Right atrium auricular region (tissue), 2 donors: ENCODE measurements at regions not wholly inside any gene's neighbourhood (a gene's known extent, or its start where the extent isn't known, plus 50 kb on each side); places are given as distances from the start of the nearest gene placed in this dataset.

Source experiments
- DNase-seq: peaks from one replicate; pipeline ENCODE4 v3.0.0-alpha.2; 2019; ENCODE audit warnings: low spot score
- H3K27ac ChIP-seq, 2 donors: fragments of 200-600 bp; sonication (generic); 1 replicate in 1 of 2; 2 replicates in 1 of 2; pipeline ENCODE4 v1.5.1; 2016 to 2019
- H3K27me3 ChIP-seq, 2 donors: fragments of 200-600 bp; sonication (generic); one replicate each; pipeline versions ENCODE4 v1.5.1 to v1.6.0; 2017 to 2019
- H3K36me3 ChIP-seq: fragments of 200-600 bp; sonication (generic); one replicate; pipeline ENCODE4 v1.5.1; 2016
- H3K4me1 ChIP-seq, 2 donors: fragments of 200-600 bp; sonication (generic); one replicate each; pipeline versions ENCODE4 v1.5.1 to v1.6.0; 2017 to 2019
- H3K4me3 ChIP-seq, 2 donors: fragments of 200-600 bp; sonication (generic); 1 replicate in 1 of 2; 2 replicates in 1 of 2; pipeline ENCODE4 v1.5.1; 2017 to 2019; ENCODE audit warnings: mild to moderate bottlenecking in 1 of 2, moderate library complexity in 1 of 2
- H3K9me3 ChIP-seq, 2 donors: fragments of 200-600 bp; sonication (generic); one replicate each; pipeline ENCODE4 v1.5.1; 2019
- CTCF ChIP-seq, 2 donors: fragments of 200-600 bp; sonication (generic); IDR thresholded peaks; one replicate each; pipeline ENCODE4 v1.5.1; 2019; ENCODE audit warnings: antibody characterized with exemption in 2 of 2

- TF ChIP-seq CTCF (IDR thresholded peaks at IDR 0.05): no peak
- Histone ChIP-seq H3K4me3 (no peak overlapping the region), H3K27ac (no peak overlapping the region), H3K27me3 (no peaks in the 10 kb centered on the region), H3K4me1 (no peaks in the 10 kb centered on the region), H3K36me3 (no peaks in the 10 kb centered on the region), H3K9me3 (no peaks in the 10 kb centered on the region)
- no peak for DNase-seq
Observed at GRCh38 chr9:27768781-27769180, 195.5 kb upstream of the C9orf72 start.

- DNase-seq: no peak
- Histone ChIP-seq H3K9me3 (no peaks in the 10 kb centered on the region), H3K4me1 (no peaks in the 10 kb centered on the region), H3K27ac (no peak overlapping the region), H3K4me3 (no peak overlapping the region), H3K27me3 (no peaks in the 10 kb centered on the region), H3K36me3 (no peaks in the 10 kb centered on the region)
- no peak for TF ChIP-seq CTCF (IDR thresholded peaks at IDR 0.05)
Observed at GRCh38 chr9:27770541-27770940, 197.3 kb upstream of the C9orf72 start.

GRCh38 chr9:27771803-27772545 is 198.7 kb upstream of the C9orf72 start:
- Histone ChIP-seq H3K4me3 (no peak overlapping the region), H3K27ac (no peak overlapping the region), H3K4me1 (no peaks in the 10 kb centered on the region), H3K27me3 (no peaks in the 10 kb centered on the region), H3K9me3 (no peaks in the 10 kb centered on the region), H3K36me3 (no peaks in the 10 kb centered on the region)
- no peak for TF ChIP-seq CTCF (IDR thresholded peaks at IDR 0.05)
- DNase-seq: no peak

- Histone ChIP-seq H3K4me3 (no peak overlapping the region), H3K4me1 (no peaks in the 10 kb centered on the region), H3K9me3 (no peaks in the 10 kb centered on the region), H3K27me3 (no peaks in the 10 kb centered on the region), H3K27ac (no peak overlapping the region), H3K36me3 (no peaks in the 10 kb centered on the region)
- no peak for TF ChIP-seq CTCF (IDR thresholded peaks at IDR 0.05)
- DNase-seq: no peak
Observed at GRCh38 chr9:27784847-27785713, 211.8 kb upstream of the C9orf72 start.

- no peaks in the 10 kb centered on the region for H3K27me3 ChIP-seq
- no peak overlapping the region for H3K4me3 ChIP-seq
- H3K4me1 ChIP-seq: no peaks in the 10 kb centered on the region
- no peak for DNase-seq
- no peak for TF ChIP-seq CTCF (IDR thresholded peaks at IDR 0.05)
- H3K27ac ChIP-seq: no peak overlapping the region
- no peaks in the 10 kb centered on the region for H3K36me3 ChIP-seq
- H3K9me3 ChIP-seq: no peaks in the 10 kb centered on the region
Observed at GRCh38 chr9:27785714-27786100, 212.4 kb upstream of the C9orf72 start.
